ENCODE measurements at regions not wholly inside any gene's neighbourhood (a gene's known extent, or its start where the extent isn't known, plus 50 kb on each side); places are given as distances from the start of the nearest gene placed in this dataset.

GRCh38 chr6:22471746-22472145 lies 97.6 kb upstream of the HDGFL1 start:
- TF ChIP-seq CTCF (IDR thresholded peaks at IDR 0.05) (no peak), POLR2A (IDR thresholded peaks at IDR 0.05) (no peak)
